ENCODE measurements at regions not wholly inside any gene's neighbourhood (a gene's known extent, or its start where the extent isn't known, plus 50 kb on each side); places are given as distances from the start of the nearest gene placed in this dataset.

- TF ChIP-seq CTCF (conservative IDR thresholded peaks at IDR 0.05) (peak; percentile 4; the same call in 1 of the 2 replicates), ZFX (IDR thresholded peaks at IDR 0.05) (no peak)
Measured at GRCh38 chr15:93399121-93399520, 310.1 kb upstream of the RGMA start.

Measured in C4-2B (cell line).